Middle frontal gyrus (tissue), 1 donor: ENCODE measurements at regions not wholly inside any gene's neighbourhood (a gene's known extent, or its start where the extent isn't known, plus 50 kb on each side); places are given as distances from the start of the nearest gene placed in this dataset.
"Not testable (repeated sequence)": the region's sequence is repeated elsewhere in the genome, so short reads cannot be mapped to it uniquely, and the experiment has no call there.

Source experiments
- DNase-seq: peaks from one replicate; pipeline ENCODE4 v3.0.0-alpha.2; 2015; ENCODE audit warnings: low spot score; ENCODE audit errors: extremely low spot score

- no peak for DNase-seq
Measured at GRCh38 chr16:7849841-7850240, 517.2 kb downstream of the RBFOX1 start.

- no peak for DNase-seq
Measured at GRCh38 chr16:7843261-7843660, 510.6 kb downstream of the RBFOX1 start.

GRCh38 chr16:7839568-7839967 lies 506.9 kb downstream of the RBFOX1 start:
- no peak for DNase-seq

- DNase-seq, result no peak
Measured at GRCh38 chr16:7834771-7835431, 502.3 kb downstream of the RBFOX1 start.

- DNase-seq, result no peak
Measured at GRCh38 chr16:7820816-7821215, 488.2 kb downstream of the RBFOX1 start.

- no peak for DNase-seq
Measured at GRCh38 chr16:7805686-7806396, 473.2 kb downstream of the RBFOX1 start.

GRCh38 chr16:7804635-7805195 lies 472.1 kb downstream of the RBFOX1 start:
- DNase-seq, result no peak

- no peak for DNase-seq
Measured at GRCh38 chr16:7792346-7792745, 459.7 kb downstream of the RBFOX1 start.

- DNase-seq, result no peak
Measured at GRCh38 chr16:7791028-7791590, 458.5 kb downstream of the RBFOX1 start.

GRCh38 chr16:7775072-7775488 lies 442.4 kb downstream of the RBFOX1 start:
- DNase-seq, result no peak

GRCh38 chr16:7772722-7773121 lies 440.1 kb downstream of the RBFOX1 start:
- DNase-seq, result no peak

- DNase-seq, result not testable (repeated sequence)
Measured at GRCh38 chr16:7769091-7769490, 436.4 kb downstream of the RBFOX1 start.

GRCh38 chr16:7765079-7765550 lies 432.5 kb downstream of the RBFOX1 start:
- no peak for DNase-seq

- DNase-seq, result no peak
Measured at GRCh38 chr16:7763111-7763510, 430.5 kb downstream of the RBFOX1 start.
